ENCODE measurements at regions not wholly inside any gene's neighbourhood (a gene's known extent, or its start where the extent isn't known, plus 50 kb on each side); places are given as distances from the start of the nearest gene placed in this dataset.

DNA sequence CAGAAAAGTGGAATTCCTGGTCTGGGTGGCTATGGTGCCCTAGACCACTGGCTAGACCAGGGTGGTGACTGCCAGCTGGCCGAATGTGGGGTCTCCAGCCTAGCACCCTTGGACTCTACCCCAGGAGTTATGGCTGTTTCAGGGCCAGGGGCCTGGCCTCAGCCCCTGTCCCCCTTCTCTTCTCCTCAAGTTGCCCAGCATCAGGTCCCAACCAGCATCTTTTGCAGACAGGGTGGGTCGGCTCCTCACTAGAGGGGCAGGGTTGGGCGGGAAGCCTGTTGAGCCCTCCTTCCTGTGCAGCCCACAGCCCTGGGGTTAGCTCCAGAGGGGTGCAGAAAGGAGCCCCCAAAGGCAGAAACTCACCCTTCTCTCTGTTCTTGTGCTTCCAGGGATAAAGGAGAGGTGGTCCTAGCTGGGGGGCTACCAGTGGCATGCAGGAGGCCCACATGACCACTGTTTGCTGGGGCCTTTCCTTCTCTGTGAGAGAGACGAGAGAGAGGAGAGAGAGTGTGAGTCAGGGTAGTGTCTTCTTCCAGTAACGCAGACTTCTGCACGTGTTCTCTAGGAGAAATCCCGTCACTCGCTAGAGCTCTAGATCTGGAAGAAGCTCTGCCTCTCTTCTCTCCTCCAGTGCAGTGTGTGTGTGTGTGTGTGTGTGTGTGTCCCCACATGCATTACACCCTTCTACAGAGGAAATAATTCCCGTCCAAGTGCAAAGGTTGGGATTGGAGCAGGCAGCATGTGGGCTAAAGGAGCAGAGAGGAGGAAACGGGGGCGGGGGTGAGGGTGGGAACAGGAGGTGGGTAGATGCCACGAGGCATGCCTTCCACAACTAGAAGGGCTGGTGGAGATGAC, 209.4 kb downstream of the SEC14L1 start:
- peak; percentile 59 for ATAC-seq (ENCODE audit: low FRiP score)
- Histone ChIP-seq H3K27ac (ENCODE audit: low read depth in 1 of 2, low read length in 2 of 2) (no peak overlapping the region), H3K36me3 (ENCODE audit: control insufficient read depth in 1 of 2, insufficient read depth in 2 of 2, low read length in 1 of 2) (no peaks in the 10 kb centered on the region), H3K4me3 (ENCODE audit: low read length in 2 of 2) (no peak overlapping the region), H3K27me3 (ENCODE audit: control insufficient read depth in 1 of 2, insufficient read depth in 2 of 2, low read length in 1 of 2) (no peaks in the 10 kb centered on the region), H3K9me3 (ENCODE audit: control insufficient read depth, low read length) (no peaks in the 10 kb centered on the region), H3K4me1 (ENCODE audit: control insufficient read depth in 1 of 2, insufficient read depth in 2 of 2, low read length in 2 of 2) (no peaks in the 10 kb centered on the region)
- 80 to 83% methylated on average over 12 of the region's 12 CpGs for WGBS, 2 donors
- intact Hi-C loops (cut with DNase I): no loop called here
- DNase-seq: no peak

DNA sequence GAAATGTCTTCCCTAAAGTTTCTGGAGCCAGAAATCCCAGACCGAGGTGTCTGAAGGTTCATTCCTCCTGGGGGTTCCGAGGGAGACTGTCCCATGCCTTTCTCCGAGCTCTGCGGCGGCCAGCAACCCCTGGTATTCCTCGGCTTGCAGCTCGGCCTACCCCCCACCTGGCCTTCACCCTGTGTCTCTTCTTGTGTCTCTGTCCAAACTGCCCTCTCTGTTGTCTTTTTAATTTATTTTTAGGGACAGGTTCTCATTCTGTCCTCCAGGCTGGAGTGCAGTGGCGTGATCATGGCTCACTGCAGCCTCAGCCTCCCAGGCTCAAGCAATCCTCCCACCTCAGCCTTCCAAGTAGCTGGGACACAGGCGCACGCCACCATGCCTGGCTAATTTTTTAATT, 211.7 kb downstream of the SEC14L1 start:
- H3K9me3 ChIP-seq (ENCODE audit: control insufficient read depth, low read length): no peaks in the 10 kb centered on the region
- H3K36me3 ChIP-seq (ENCODE audit: control insufficient read depth in 1 of 2, insufficient read depth in 2 of 2, low read length in 1 of 2): no peaks in the 10 kb centered on the region
- no peak overlapping the region for H3K27ac ChIP-seq (ENCODE audit: low read depth in 1 of 2, low read length in 2 of 2)
- intact Hi-C loops (cut with DNase I): no loop called here
- no peak for ATAC-seq (ENCODE audit: low FRiP score)
- 88 to 97% methylated on average over 10 of the region's 10 CpGs for WGBS, 2 donors
- no peaks in the 10 kb centered on the region for H3K27me3 ChIP-seq (ENCODE audit: control insufficient read depth in 1 of 2, insufficient read depth in 2 of 2, low read length in 1 of 2)
- DNase-seq: no peak
- H3K4me3 ChIP-seq (ENCODE audit: low read length in 2 of 2): no peak overlapping the region
- H3K4me1 ChIP-seq (ENCODE audit: control insufficient read depth in 1 of 2, insufficient read depth in 2 of 2, low read length in 2 of 2): no peaks in the 10 kb centered on the region

DNA sequence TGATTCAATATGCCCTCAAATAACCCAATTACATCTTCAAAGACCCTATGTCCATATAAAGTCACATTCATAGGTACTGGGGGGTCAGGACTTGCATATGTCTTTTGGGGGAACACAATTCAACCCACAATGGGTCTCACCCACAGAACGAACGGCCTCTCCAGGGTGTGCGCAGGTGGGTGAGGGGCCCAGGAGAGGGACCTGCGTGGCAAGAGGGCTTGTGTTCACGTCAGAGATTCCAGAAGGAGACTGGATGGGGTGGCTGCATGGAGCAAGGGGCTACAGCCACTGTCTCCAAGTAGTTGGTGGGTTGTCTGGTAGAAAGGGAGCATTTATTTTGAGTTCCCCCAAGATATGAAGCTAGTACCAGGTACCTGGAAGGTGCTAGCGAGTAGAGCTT, 212.2 kb downstream of the SEC14L1 start:
- ATAC-seq (ENCODE audit: low FRiP score): no peak
- peak in 1 of 2 donors; percentile 51 for DNase-seq
- Histone ChIP-seq H3K4me3 (ENCODE audit: low read length in 2 of 2) (no peak overlapping the region), H3K9me3 (ENCODE audit: control insufficient read depth, low read length) (no peaks in the 10 kb centered on the region), H3K4me1 (ENCODE audit: control insufficient read depth in 1 of 2, insufficient read depth in 2 of 2, low read length in 2 of 2) (no peaks in the 10 kb centered on the region), H3K36me3 (ENCODE audit: control insufficient read depth in 1 of 2, insufficient read depth in 2 of 2, low read length in 1 of 2) (no peaks in the 10 kb centered on the region), H3K27ac (ENCODE audit: low read depth in 1 of 2, low read length in 2 of 2) (no peak overlapping the region), H3K27me3 (ENCODE audit: control insufficient read depth in 1 of 2, insufficient read depth in 2 of 2, low read length in 1 of 2) (no peaks in the 10 kb centered on the region)
- WGBS, 2 donors: 98 to 99% methylated on average over 6 of the region's 6 CpGs
- intact Hi-C loops (cut with DNase I): no loop called here

DNA sequence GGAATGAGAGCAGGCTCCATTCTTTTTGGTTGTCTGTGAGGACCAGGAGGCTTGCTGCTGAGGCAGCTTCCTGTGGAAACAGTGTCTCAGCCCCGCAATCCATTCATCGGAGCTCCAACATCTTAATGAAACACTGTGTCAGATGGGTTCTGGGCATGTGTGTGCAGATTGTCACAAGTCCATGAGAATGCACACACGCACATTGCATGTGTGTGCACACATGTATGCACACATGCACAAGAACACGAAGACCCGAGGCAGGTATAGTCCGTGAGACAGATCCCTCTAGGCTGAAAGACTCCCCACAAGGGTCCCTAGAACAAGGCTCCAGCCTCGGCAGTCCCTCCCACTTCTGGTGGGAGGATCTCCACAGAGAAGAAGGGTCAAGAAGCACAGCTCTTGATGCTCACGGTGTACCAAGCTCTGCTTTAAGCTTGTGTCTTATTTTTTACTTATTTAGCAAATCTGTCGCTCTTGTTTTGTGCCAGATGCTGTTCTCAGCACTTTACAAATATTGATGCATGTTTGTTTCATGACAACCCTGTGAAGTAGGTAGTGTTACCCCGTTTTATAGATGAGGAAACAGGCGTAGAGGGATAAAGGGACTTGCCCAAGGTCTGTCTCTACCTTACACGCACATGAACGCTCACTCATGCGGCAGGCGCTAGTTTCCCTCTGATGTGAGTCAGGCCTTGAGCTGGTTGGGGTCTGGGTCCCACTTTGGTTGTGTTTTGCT, 213.1 kb downstream of the SEC14L1 start:
- Histone ChIP-seq H3K4me3 (ENCODE audit: low read length in 2 of 2) (no peak overlapping the region), H3K4me1 (ENCODE audit: control insufficient read depth in 1 of 2, insufficient read depth in 2 of 2, low read length in 2 of 2) (no peaks in the 10 kb centered on the region), H3K9me3 (ENCODE audit: control insufficient read depth, low read length) (no peaks in the 10 kb centered on the region), H3K27me3 (ENCODE audit: control insufficient read depth in 1 of 2, insufficient read depth in 2 of 2, low read length in 1 of 2) (no peaks in the 10 kb centered on the region), H3K27ac (ENCODE audit: low read depth in 1 of 2, low read length in 2 of 2) (no peak overlapping the region), H3K36me3 (ENCODE audit: control insufficient read depth in 1 of 2, insufficient read depth in 2 of 2, low read length in 1 of 2) (no peaks in the 10 kb centered on the region)
- intact Hi-C loops (cut with DNase I): no loop called here
- 93 to 94% methylated on average over 15 of the region's 15 CpGs for WGBS, 2 donors
- no peak for ATAC-seq (ENCODE audit: low FRiP score)
- DNase-seq: peak in 1 of 2 donors; percentile 39

DNA sequence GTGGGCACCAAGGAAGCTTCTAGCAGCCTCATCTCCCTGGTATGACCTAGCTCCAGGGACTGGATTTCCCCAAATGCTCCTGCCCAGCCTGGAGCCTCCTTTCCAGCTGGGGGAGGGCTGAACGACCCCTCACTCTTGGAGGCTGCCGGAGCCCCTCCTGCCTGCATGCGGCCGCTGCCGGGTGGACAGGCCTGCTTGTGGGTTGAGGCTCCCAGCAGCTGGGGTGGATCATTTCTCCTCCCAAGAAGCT, 213.6 kb downstream of the SEC14L1 start:
- DNase-seq (no peak), ATAC-seq (ENCODE audit: low FRiP score) (no peak)
- Histone ChIP-seq H3K27ac (ENCODE audit: low read depth in 1 of 2, low read length in 2 of 2) (no peak overlapping the region), H3K27me3 (ENCODE audit: control insufficient read depth in 1 of 2, insufficient read depth in 2 of 2, low read length in 1 of 2) (no peaks in the 10 kb centered on the region), H3K9me3 (ENCODE audit: control insufficient read depth, low read length) (no peaks in the 10 kb centered on the region), H3K4me1 (ENCODE audit: control insufficient read depth in 1 of 2, insufficient read depth in 2 of 2, low read length in 2 of 2) (no peaks in the 10 kb centered on the region), H3K4me3 (ENCODE audit: low read length in 2 of 2) (no peak overlapping the region), H3K36me3 (ENCODE audit: control insufficient read depth in 1 of 2, insufficient read depth in 2 of 2, low read length in 1 of 2) (no peaks in the 10 kb centered on the region)
- 90 to 93% methylated on average over 5 of the region's 5 CpGs for WGBS, 2 donors
- intact Hi-C loops (cut with DNase I): no loop called here

DNA sequence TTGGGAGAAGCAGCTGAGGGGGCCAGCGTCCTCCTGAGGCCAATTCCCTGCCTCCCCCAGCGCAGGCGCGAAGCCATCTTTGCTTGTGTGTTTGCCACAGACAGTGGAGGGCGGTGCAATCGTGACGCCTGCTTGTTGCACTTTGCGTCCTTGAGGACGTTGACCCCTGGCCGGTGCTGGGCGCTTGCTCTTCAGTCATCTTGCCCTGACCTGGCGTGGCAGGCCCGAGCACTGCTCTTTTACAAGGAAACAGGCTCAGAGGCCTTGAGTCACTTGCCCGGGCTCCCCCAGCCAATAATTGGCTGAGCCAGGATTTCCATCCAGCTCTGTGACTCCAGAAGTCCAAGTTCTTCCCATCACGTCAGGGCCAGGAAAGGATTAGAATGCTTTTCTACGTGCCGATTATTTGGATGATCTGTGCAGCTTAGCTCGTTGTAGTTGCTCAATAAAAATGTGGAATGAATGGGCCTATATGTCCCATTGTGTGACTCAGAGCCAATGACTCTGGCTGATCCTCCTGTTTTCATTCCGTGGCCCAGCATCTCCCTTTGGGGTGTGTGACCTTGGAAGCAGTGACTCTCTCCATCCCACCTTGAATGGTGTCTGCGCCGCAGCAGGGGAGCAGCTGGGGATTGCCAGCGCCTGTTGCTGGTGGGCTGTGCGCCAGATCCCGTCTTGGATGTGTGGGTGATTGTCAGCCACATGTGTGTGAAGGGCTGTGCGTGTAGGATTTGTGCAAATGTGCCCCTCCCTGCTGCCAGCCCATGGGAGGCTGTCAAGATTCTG, 214.1 kb downstream of the SEC14L1 start:
- no peak overlapping the region for H3K27ac ChIP-seq (ENCODE audit: low read depth in 1 of 2, low read length in 2 of 2)
- no peaks in the 10 kb centered on the region for H3K4me1 ChIP-seq (ENCODE audit: control insufficient read depth in 1 of 2, insufficient read depth in 2 of 2, low read length in 2 of 2)
- no peaks in the 10 kb centered on the region for H3K27me3 ChIP-seq (ENCODE audit: control insufficient read depth in 1 of 2, insufficient read depth in 2 of 2, low read length in 1 of 2)
- H3K36me3 ChIP-seq (ENCODE audit: control insufficient read depth in 1 of 2, insufficient read depth in 2 of 2, low read length in 1 of 2): no peaks in the 10 kb centered on the region
- H3K4me3 ChIP-seq (ENCODE audit: low read length in 2 of 2): no peak overlapping the region
- H3K9me3 ChIP-seq (ENCODE audit: control insufficient read depth, low read length): no peaks in the 10 kb centered on the region
- 68 to 81% methylated on average over 21 to 25 of the region's 25 CpGs for WGBS, 2 donors
- intact Hi-C loops (cut with DNase I): no loop called here
- ATAC-seq (ENCODE audit: low FRiP score): peak; percentile 61
- DNase-seq: peak; percentile 78 to 88

DNA sequence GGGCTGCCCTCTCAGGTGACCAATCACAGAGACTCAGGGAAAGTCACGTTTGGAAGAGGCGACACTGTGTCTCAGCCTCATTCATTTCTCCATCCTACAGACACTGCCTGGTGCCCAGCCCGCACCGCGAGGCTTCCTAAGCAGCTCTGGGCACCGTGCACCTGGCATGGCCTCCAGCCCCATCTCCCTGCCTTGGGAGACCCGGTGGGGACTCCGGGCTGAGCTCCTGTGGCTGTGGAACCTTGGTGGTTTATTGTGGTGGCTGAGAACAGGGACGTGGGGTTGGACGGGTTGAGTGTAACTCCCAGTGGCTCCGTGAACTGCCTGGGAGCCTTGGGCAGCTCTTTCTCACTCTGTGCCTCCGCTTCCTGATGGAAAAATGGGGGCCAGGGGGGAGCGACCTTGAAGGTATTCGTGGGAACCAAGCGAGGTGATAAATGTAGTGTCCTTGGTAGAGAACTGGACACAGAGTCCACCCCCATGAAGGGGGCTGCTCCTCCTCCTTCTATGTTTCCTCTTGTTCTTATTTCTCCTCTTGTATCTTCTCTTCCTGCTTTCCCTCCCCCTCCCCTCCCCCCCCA, 215.4 kb downstream of the SEC14L1 start:
- 80 to 81% methylated on average over 15 of the region's 15 CpGs for WGBS, 2 donors
- no peak overlapping the region for H3K4me3 ChIP-seq (ENCODE audit: low read length in 2 of 2)
- no peaks in the 10 kb centered on the region for H3K36me3 ChIP-seq (ENCODE audit: control insufficient read depth in 1 of 2, insufficient read depth in 2 of 2, low read length in 1 of 2)
- intact Hi-C loops (cut with DNase I): no loop called here
- ATAC-seq (ENCODE audit: low FRiP score) (no peak), DNase-seq (peak in 1 of 2 donors; percentile 47)
- no peaks in the 10 kb centered on the region for H3K9me3 ChIP-seq (ENCODE audit: control insufficient read depth, low read length)
- no peak overlapping the region for H3K27ac ChIP-seq (ENCODE audit: low read depth in 1 of 2, low read length in 2 of 2)
- no peaks in the 10 kb centered on the region for H3K4me1 ChIP-seq (ENCODE audit: control insufficient read depth in 1 of 2, insufficient read depth in 2 of 2, low read length in 2 of 2)
- H3K27me3 ChIP-seq (ENCODE audit: control insufficient read depth in 1 of 2, insufficient read depth in 2 of 2, low read length in 1 of 2): no peaks in the 10 kb centered on the region

DNA sequence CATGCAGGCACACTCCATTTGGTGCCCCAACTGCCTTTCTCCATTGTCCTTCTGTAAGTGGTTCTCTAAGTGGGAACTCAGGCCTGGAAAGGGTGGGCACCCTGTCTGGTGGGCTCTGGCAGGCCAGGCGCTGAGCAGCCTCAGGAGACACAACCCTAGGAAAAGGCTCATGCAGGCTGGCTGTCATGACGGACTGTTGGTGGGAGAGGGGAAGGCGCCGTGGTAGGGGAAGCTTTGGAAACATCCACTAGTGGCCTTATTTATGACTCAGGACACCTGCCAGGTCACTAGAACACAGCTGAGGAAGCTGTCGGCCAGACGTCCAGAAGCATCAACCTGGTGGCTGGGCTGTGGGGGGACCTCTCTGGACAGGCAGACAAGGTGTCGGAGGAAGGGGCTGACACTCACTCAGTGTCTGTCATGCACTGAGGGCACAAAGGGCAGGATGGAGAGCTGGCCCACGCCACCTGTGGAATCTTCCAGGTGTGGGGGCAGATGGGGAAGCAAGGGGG, 216.0 kb downstream of the SEC14L1 start:
- Histone ChIP-seq H3K4me3 (ENCODE audit: low read length in 2 of 2) (no peak overlapping the region), H3K27me3 (ENCODE audit: control insufficient read depth in 1 of 2, insufficient read depth in 2 of 2, low read length in 1 of 2) (no peaks in the 10 kb centered on the region), H3K36me3 (ENCODE audit: control insufficient read depth in 1 of 2, insufficient read depth in 2 of 2, low read length in 1 of 2) (no peaks in the 10 kb centered on the region), H3K27ac (ENCODE audit: low read depth in 1 of 2, low read length in 2 of 2) (no peak overlapping the region), H3K4me1 (ENCODE audit: control insufficient read depth in 1 of 2, insufficient read depth in 2 of 2, low read length in 2 of 2) (no peaks in the 10 kb centered on the region), H3K9me3 (ENCODE audit: control insufficient read depth, low read length) (no peaks in the 10 kb centered on the region)
- intact Hi-C loops (cut with DNase I): no loop called here
- WGBS, 2 donors: 82 to 86% methylated on average over 8 of the region's 8 CpGs
- no peak for ATAC-seq (ENCODE audit: low FRiP score)
- no peak for DNase-seq
